Tibial nerve (tissue), 3 donors: ENCODE measurements at regions not wholly inside any gene's neighbourhood (a gene's known extent, or its start where the extent isn't known, plus 50 kb on each side); places are given as distances from the start of the nearest gene placed in this dataset.
"Not testable (repeated sequence)": the region's sequence is repeated elsewhere in the genome, so short reads cannot be mapped to it uniquely, and the experiment has no call there.

Experiments used
- EP300 ChIP-seq, 2 donors: sonication (generic); formaldehyde crosslinking; IDR thresholded peaks; one replicate each; pipeline ENCODE4 v1.6.1; 2017; ENCODE audit warnings: antibody characterized with exemption in 2 of 2, mild to moderate bottlenecking in 1 of 2
- POLR2A ChIP-seq, 2 donors: fragments of 450-650 bp; IDR thresholded peaks; one replicate each; pipeline ENCODE4 v1.6.1; 2017; ENCODE audit warnings: antibody characterized with exemption in 2 of 2, mild to moderate bottlenecking in 2 of 2, moderate library complexity in 2 of 2

- TF ChIP-seq EP300, POLR2A (IDR thresholded peaks at IDR 0.05): not testable (repeated sequence)
Observed at GRCh38 chr5:92610435-92610834, 970.6 kb downstream of the NR2F1-AS1 start.
